HCT116 (cell line): ENCODE measurements at regions not wholly inside any gene's neighbourhood (a gene's known extent, or its start where the extent isn't known, plus 50 kb on each side); places are given as distances from the start of the nearest gene placed in this dataset.

Experiments used
- ATF3 ChIP-seq: IDR thresholded peaks from 2 replicates; pipeline ENCODE4 v1.6.1; 2012
- CEBPB ChIP-seq: IDR thresholded peaks from 2 replicates; pipeline ENCODE4 v1.6.1; 2012; ENCODE audit warnings: low read depth
- CTCF ChIP-seq, 3 experiments: fragments of 200-600 bp in 1 of 3; sonication (generic) in 1 of 3; IDR thresholded peaks in 2 of 3; conservative IDR thresholded peaks in 1 of 3; 2 replicates each; pipeline ENCODE4 v1.5.1; 2012 to 2017; ENCODE audit warnings: low read depth in 2 of 3, low read length in 2 of 3, antibody characterized with exemption in 1 of 3, borderline replicate concordance in 1 of 3, control low read depth in 1 of 3, mild to moderate bottlenecking in 1 of 3, mixed read lengths in 1 of 3, mixed run types in 1 of 3, moderate library complexity in 1 of 3; ENCODE audit not compliant: insufficient read depth in 1 of 3
- EZH2 ChIP-seq: fragments of 200-600 bp; sonication (generic); IDR thresholded peaks from 2 replicates; pipeline ENCODE4 v1.6.1; 2017; ENCODE audit warnings: antibody characterized with exemption, mixed run types
- EZH2phosphoT487 ChIP-seq: fragments of 200-600 bp; IDR thresholded peaks from 2 replicates; pipeline ENCODE4 v1.6.1; 2018; ENCODE audit warnings: antibody characterized with exemption, borderline replicate concordance
- FOSL1 ChIP-seq: IDR thresholded peaks from 2 replicates; pipeline ENCODE4 v1.6.1; 2012; ENCODE audit warnings: low read depth
- POLR2A ChIP-seq: IDR thresholded peaks from 2 replicates; pipeline ENCODE4 v1.7.0; 2011; ENCODE audit warnings: borderline replicate concordance; ENCODE audit not compliant: insufficient read depth, insufficient read length; ENCODE audit errors: extremely low read depth
- RAD21 ChIP-seq: IDR thresholded peaks from 2 replicates; pipeline ENCODE4 v1.6.1; 2012; ENCODE audit warnings: low read depth, mild to moderate bottlenecking
- SP1 ChIP-seq: IDR thresholded peaks from 2 replicates; pipeline ENCODE4 v1.6.1; 2012; ENCODE audit warnings: low read depth
- SRF ChIP-seq: IDR thresholded peaks from 2 replicates; pipeline ENCODE4 v1.6.1; 2012; ENCODE audit warnings: low read depth
- ZFX ChIP-seq: fragments of 450-650 bp; IDR thresholded peaks from 2 replicates; pipeline ENCODE4 v1.6.1; 2017

GRCh38 chr14:53390008-53390407 lies 236.9 kb upstream of the DDHD1 start:
- TF ChIP-seq CEBPB = no peak
- TF ChIP-seq POLR2A = no peak
- TF ChIP-seq CTCF (IDR thresholded peaks at IDR 0.05 in 2 of 3, conservative IDR thresholded peaks at IDR 0.05 in 1 of 3; ENCODE audit: borderline replicate concordance in 1 of 3, insufficient read depth in 1 of 3, low read depth in 2 of 3, low read length in 2 of 3) = no peak
- TF ChIP-seq SRF = no peak
- TF ChIP-seq ATF3 = no peak
- no peak for TF ChIP-seq RAD21
- TF ChIP-seq EZH2 = no peak
- no peak for TF ChIP-seq EZH2phosphoT487
- no peak for TF ChIP-seq ZFX
- TF ChIP-seq FOSL1 = no peak
- TF ChIP-seq SP1 = no peak
